HG03575 (cell line): ENCODE measurements at regions not wholly inside any gene's neighbourhood (a gene's known extent, or its start where the extent isn't known, plus 50 kb on each side); places are given as distances from the start of the nearest gene placed in this dataset.
"Not testable (repeated sequence)": the region's sequence is repeated elsewhere in the genome, so short reads cannot be mapped to it uniquely, and the experiment has no call there.

ENCODE experiments used
- ATAC-seq: cut with Tn5 transposase; IDR thresholded peaks from one replicate; pipeline ENCODE4 v1.9.1; 2021; ENCODE audit not compliant: unreplicated experiment, insufficient number of reproducible peaks, low FRiP score; ENCODE audit errors: extremely low read depth

GRCh38 chr14:48319823-48320222, 644.4 kb upstream of the MDGA2 start:
- ATAC-seq: no peak

GRCh38 chr14:48304729-48305128, 629.3 kb upstream of the MDGA2 start:
- ATAC-seq: no peak

- ATAC-seq: no peak
These were observed 614.3 kb upstream of the MDGA2 start for GRCh38 chr14:48289701-48290100.

GRCh38 chr14:48285217-48285616, 609.8 kb upstream of the MDGA2 start:
- ATAC-seq: not testable (repeated sequence)

- ATAC-seq: no peak
These were observed 599.9 kb upstream of the MDGA2 start for GRCh38 chr14:48275301-48275700.

GRCh38 chr14:48274826-48275225, 599.4 kb upstream of the MDGA2 start:
- ATAC-seq: no peak

- ATAC-seq: not testable (repeated sequence)
These were observed 592.5 kb upstream of the MDGA2 start for GRCh38 chr14:48267926-48268325.

- not testable (repeated sequence) for ATAC-seq
These were observed 590.8 kb upstream of the MDGA2 start for GRCh38 chr14:48266201-48266600.

- no peak for ATAC-seq
These were observed 586.0 kb upstream of the MDGA2 start for GRCh38 chr14:48261436-48261835.

- not testable (repeated sequence) for ATAC-seq
These were observed 585.2 kb upstream of the MDGA2 start for GRCh38 chr14:48260394-48261295.

GRCh38 chr14:48259876-48260275, 584.5 kb upstream of the MDGA2 start:
- not testable (repeated sequence) for ATAC-seq

- not testable (repeated sequence) for ATAC-seq
These were observed 583.8 kb upstream of the MDGA2 start for GRCh38 chr14:48259232-48259631.

GRCh38 chr14:48258703-48259102, 583.3 kb upstream of the MDGA2 start:
- not testable (repeated sequence) for ATAC-seq

- no peak for ATAC-seq
These were observed 577.6 kb upstream of the MDGA2 start for GRCh38 chr14:48253020-48253419.

- no peak for ATAC-seq
These were observed 575.9 kb upstream of the MDGA2 start for GRCh38 chr14:48251290-48251689.

- ATAC-seq: no peak
These were observed 575.2 kb upstream of the MDGA2 start for GRCh38 chr14:48250575-48250974.

GRCh38 chr14:48247977-48248376, 572.6 kb upstream of the MDGA2 start:
- no peak for ATAC-seq

- no peak for ATAC-seq
These were observed 568.5 kb upstream of the MDGA2 start for GRCh38 chr14:48243900-48244299.

GRCh38 chr14:48229091-48229490, 553.7 kb upstream of the MDGA2 start:
- ATAC-seq: no peak

- ATAC-seq: no peak
These were observed 518.5 kb upstream of the MDGA2 start for GRCh38 chr14:48193893-48194292.

GRCh38 chr14:48149624-48150023, 474.2 kb upstream of the MDGA2 start:
- ATAC-seq: not testable (repeated sequence)
